HFFc6 (cell line): ENCODE measurements at regions not wholly inside any gene's neighbourhood (a gene's known extent, or its start where the extent isn't known, plus 50 kb on each side); places are given as distances from the start of the nearest gene placed in this dataset.

ENCODE experiments used
- DNase-seq: peaks from one replicate; pipeline ENCODE4 v3.0.0-alpha.2; 2018
- H3K27ac Mint-ChIP-seq: 2 replicates; pipeline ENCODE4 v1.8.0; 2020; ENCODE audit warnings: mild to moderate bottlenecking, mixed read lengths
- H3K27me3 Mint-ChIP-seq: 2 replicates; pipeline ENCODE4 v1.8.0; 2021; ENCODE audit warnings: mild to moderate bottlenecking, moderate library complexity, mixed read lengths; ENCODE audit not compliant: insufficient read depth
- H3K36me3 Mint-ChIP-seq: 2 replicates; pipeline ENCODE4 v1.8.0; 2021; ENCODE audit warnings: low read depth, mixed read lengths
- H3K4me1 Mint-ChIP-seq: 2 replicates; pipeline ENCODE4 v1.8.0; 2020; ENCODE audit warnings: low read depth, mixed read lengths
- H3K4me3 Mint-ChIP-seq: 2 replicates; pipeline ENCODE4 v1.8.0; 2020; ENCODE audit warnings: mild to moderate bottlenecking, moderate library complexity, mixed read lengths
- H3K9me3 Mint-ChIP-seq: 2 replicates; pipeline ENCODE4 v1.8.0; 2020; ENCODE audit warnings: mild to moderate bottlenecking, mixed read lengths
- CTCF ChIP-seq: fragments of 200-600 bp; sonication (generic); IDR thresholded peaks from 2 replicates; pipeline ENCODE4 v1.5.0; 2021; ENCODE audit warnings: antibody characterized with exemption, mild to moderate bottlenecking

- H3K27ac Mint-ChIP-seq, result no peak overlapping the region
- DNase-seq, result no peak
- no peak overlapping the region for H3K4me3 Mint-ChIP-seq
- no peak for TF ChIP-seq CTCF
- H3K4me1 Mint-ChIP-seq, result peaks cover 11% of the 10 kb centered on the region; the same call in 1 of the 2 replicates
- no peaks in the 10 kb centered on the region for H3K9me3 Mint-ChIP-seq
- H3K36me3 Mint-ChIP-seq, result peaks cover 6% of the 10 kb centered on the region; the same call in 1 of the 2 replicates
- H3K27me3 Mint-ChIP-seq, result no peaks in the 10 kb centered on the region
Observed at GRCh38 chr2:145220496-145220895, 700.6 kb upstream of the ZEB2 start.

GRCh38 chr2:145207884-145208283 is 688.0 kb upstream of the ZEB2 start:
- no peak for DNase-seq
- Mint-ChIP-seq H3K4me1 (no peaks in the 10 kb centered on the region), H3K36me3 (peaks cover 25% of the 10 kb centered on the region; the same call in 1 of the 2 replicates), H3K27ac (no peak overlapping the region), H3K4me3 (no peak overlapping the region), H3K27me3 (no peaks in the 10 kb centered on the region), H3K9me3 (peaks cover 6% of the 10 kb centered on the region)
- no peak for TF ChIP-seq CTCF

- H3K27ac Mint-ChIP-seq, result no peak overlapping the region
- no peak for TF ChIP-seq CTCF
- no peaks in the 10 kb centered on the region for H3K4me1 Mint-ChIP-seq
- H3K4me3 Mint-ChIP-seq, result no peak overlapping the region
- H3K27me3 Mint-ChIP-seq, result no peaks in the 10 kb centered on the region
- H3K9me3 Mint-ChIP-seq, result peaks cover 6% of the 10 kb centered on the region
- peaks cover 17% of the 10 kb centered on the region; the same call in 1 of the 2 replicates for H3K36me3 Mint-ChIP-seq
- no peak for DNase-seq
Observed at GRCh38 chr2:145206496-145207281, 686.8 kb upstream of the ZEB2 start.

- H3K36me3 Mint-ChIP-seq, result no peaks in the 10 kb centered on the region
- no peak for DNase-seq
- H3K4me1 Mint-ChIP-seq, result peaks cover 16% of the 10 kb centered on the region
- no peak for TF ChIP-seq CTCF
- no peaks in the 10 kb centered on the region for H3K9me3 Mint-ChIP-seq
- no peak overlapping the region for H3K27ac Mint-ChIP-seq
- H3K4me3 Mint-ChIP-seq, result no peak overlapping the region
- no peaks in the 10 kb centered on the region for H3K27me3 Mint-ChIP-seq
Observed at GRCh38 chr2:145203891-145204290, 684.0 kb upstream of the ZEB2 start.

GRCh38 chr2:145199827-145200706 is 680.1 kb upstream of the ZEB2 start:
- no peak for TF ChIP-seq CTCF
- H3K4me1 Mint-ChIP-seq, result peaks cover 28% of the 10 kb centered on the region
- no peak overlapping the region for H3K27ac Mint-ChIP-seq

More at GRCh38 chr2:145199827-145200706, 680.1 kb upstream of the ZEB2 start:
- Mint-ChIP-seq H3K9me3 (no peaks in the 10 kb centered on the region), H3K4me3 (no peak overlapping the region), H3K36me3 (no peaks in the 10 kb centered on the region), H3K27me3 (no peaks in the 10 kb centered on the region)
- DNase-seq, result no peak
